NCI-H748 (cell line): ENCODE measurements at regions not wholly inside any gene's neighbourhood (a gene's known extent, or its start where the extent isn't known, plus 50 kb on each side); places are given as distances from the start of the nearest gene placed in this dataset.
A peak's percentile ranks its signal among the peaks of the same experiment; 100 is the strongest.
"Not testable (repeated sequence)": the region's sequence is repeated elsewhere in the genome, so short reads cannot be mapped to it uniquely, and the experiment has no call there.

Experiments
- DNase-seq: peaks from one replicate; lab custom pipeline; 2025; ENCODE audit not compliant: unreplicated experiment; lab: John Stamatoyannopoulos, UW

DNA sequence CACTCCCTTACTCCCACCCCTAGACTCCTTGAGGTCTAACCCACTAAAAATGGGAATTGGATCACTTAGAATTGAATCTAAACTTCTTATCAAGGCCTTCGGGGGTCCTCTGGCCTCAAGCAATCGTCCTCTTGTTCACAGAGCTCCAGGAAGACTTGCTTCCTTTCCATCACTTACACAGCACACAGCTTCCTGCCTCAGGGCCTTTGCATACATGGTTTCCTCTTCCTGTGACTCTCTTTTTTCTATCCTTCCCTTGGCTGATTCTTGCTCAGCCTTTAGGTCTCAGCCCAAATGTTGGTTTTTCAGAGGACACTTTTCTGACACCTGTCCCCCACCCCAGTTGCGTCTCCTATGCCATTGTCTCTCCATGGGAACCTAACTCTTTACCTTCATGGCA is 50.0 kb upstream of the ALDH1B1 start:
- no peak for DNase-seq

DNA sequence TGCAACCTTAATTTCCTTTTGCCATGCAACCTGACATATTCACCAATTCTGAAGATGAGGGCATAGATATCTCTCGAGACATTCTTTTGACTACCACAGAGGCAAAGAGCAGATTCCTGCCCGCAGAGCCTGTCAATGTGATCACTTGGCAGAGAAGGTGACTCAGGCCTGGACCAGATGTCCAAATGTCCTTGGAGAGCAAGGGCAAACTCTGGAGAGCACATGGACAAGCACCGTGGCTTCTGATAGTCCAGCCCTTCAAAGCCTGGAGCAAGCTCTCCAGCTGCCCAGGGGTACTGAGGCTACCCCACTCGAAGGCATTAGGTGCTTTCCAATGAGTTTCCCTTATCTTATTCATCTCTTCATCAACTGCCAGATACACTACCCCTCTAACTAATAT is 50.4 kb upstream of the ALDH1B1 start:
- no peak for DNase-seq

- DNase-seq: no peak
These were observed 53.0 kb upstream of the ALDH1B1 start for GRCh38 chr9:38339496-38339895.

- DNase-seq: no peak
These were observed 53.4 kb upstream of the ALDH1B1 start for GRCh38 chr9:38339087-38339486.

DNA sequence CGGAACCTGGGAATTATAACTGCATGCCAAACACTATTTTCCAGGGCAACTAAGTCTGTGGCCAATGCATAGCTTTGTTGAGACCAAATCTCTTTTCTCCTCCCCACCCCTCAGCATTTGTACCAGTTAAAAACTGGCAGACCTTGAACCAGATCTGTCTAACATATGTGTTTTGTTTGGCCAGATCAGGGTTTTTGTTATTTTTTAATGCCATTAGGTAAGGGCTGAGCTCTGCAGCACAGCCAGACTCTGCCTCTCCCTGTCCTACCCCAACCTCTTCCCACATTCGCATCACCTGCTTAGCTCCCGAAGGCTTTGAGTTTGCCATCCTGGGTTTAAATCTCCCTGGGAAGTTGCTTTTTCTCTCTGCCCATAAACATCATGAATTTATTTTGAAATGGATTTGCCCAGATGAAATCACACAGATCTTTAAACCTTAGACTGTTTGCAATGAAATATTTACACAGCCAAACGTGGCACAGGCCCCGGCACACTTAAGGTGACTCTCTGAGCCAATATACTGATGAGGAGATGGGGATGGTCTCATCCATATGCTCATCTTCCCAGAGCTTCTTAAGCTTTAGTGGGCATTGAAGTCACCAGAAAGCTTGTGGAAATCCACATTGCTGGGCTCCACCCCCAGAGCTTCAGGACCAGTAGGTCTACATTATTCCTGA is 54.0 kb upstream of the ALDH1B1 start:
- no peak for DNase-seq

GRCh38 chr9:38337706-38338264 is 54.7 kb upstream of the ALDH1B1 start:
- DNase-seq: no peak

- no peak for DNase-seq
These were observed 55.3 kb upstream of the ALDH1B1 start for GRCh38 chr9:38337181-38337580.

DNA sequence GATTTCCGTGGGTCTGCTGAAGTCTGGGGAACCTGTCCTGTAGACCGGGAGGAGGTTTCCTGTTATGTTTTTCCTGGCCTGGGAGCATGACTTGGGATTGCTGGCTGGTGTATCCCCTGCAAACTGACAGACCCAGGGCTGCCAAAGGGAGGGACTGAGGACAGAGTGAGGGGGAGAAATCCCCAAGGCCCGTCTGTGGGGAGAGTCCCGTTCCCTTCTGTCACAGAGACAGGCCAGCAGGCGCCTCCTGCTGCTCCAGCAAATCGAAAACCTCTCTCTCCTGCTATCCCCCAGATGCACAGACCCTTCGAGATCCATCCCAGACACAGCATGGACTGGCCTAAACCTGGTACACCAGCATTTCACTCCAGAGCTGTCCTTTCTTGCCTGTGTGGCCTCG is 56.2 kb upstream of the ALDH1B1 start:
- DNase-seq: no peak

- DNase-seq: peak; percentile 52
These were observed 56.8 kb upstream of the ALDH1B1 start for GRCh38 chr9:38335686-38336085.

GRCh38 chr9:38334234-38334633 is 58.3 kb upstream of the ALDH1B1 start:
- peak; percentile 26 for DNase-seq

DNA sequence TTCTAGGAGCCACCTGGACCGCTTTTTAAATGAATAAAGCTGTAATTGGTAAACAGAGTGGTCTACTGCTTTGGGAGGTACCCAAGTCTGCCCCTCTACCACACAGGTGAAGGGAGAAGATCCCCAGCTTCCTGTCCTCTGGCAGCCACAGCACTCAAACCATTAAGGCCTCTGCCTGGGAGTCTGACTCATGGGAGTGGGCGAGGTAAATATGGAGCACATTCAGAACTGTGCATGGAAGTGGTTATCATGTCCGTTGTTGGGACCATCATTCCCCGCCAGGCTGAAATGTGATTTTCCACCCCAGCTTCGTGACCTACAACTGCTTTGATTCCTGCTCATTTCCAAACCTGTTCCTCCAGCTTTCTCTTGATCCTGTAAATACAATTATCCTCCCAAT is 59.5 kb upstream of the ALDH1B1 start:
- DNase-seq: peak; percentile 59

DNA sequence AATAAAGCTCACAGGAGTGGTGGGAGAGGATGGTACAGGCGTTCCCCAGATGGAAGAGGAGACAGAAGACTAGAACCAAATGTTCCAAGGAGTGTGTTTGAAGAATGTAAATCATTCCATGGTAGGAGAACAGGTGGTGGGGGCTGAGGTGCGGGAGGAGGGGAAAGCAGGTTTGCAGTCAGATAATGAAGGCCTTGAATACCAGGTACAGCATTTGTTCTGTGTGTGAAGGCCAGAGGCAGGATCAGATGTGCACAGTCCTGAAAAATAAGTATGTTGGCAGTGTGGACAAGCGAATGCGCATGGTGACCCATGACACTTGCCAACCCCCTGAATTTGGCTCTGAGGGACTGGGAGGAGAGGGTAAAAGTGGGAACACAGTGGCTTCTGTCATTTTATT is 59.9 kb upstream of the ALDH1B1 start:
- no peak for DNase-seq

DNA sequence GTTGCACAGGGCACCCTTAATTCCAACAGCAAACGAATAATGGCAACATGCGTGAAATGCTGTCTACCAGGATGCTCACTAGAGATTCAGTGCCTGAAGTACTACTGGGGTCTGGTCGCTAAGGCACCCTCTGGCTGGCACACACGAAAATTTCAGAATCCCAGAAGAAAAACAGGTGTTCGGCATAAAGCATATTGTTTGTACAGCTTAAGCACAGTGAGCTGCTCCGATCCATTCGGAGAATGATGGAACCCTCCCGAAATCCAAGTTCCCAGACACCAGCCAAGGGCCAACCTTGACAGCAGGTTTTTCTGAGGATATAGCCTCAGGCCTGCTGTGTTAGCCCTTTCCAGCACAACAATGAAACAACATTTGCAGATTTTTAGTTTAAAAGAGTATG is 61.4 kb upstream of the ALDH1B1 start:
- no peak for DNase-seq

DNA sequence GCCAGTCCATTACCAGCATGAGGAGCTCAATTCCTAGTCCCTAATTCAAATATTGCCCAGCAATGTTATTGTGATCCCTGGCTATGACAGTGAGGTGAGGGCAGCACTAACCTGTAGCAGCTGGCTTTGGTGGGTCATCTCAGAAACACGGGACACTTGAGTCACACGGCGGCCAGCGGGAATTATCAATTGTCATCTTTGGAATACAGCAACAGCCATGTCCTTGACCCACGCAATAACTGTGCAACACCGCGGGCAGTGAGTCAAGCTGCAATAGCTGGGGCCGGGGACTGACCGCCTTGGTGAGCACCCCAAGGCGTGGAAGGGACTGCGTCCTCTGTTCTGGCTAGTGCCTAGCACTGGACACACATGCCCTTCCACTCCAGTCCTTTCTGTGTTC is 62.5 kb upstream of the ALDH1B1 start:
- no peak for DNase-seq

DNA sequence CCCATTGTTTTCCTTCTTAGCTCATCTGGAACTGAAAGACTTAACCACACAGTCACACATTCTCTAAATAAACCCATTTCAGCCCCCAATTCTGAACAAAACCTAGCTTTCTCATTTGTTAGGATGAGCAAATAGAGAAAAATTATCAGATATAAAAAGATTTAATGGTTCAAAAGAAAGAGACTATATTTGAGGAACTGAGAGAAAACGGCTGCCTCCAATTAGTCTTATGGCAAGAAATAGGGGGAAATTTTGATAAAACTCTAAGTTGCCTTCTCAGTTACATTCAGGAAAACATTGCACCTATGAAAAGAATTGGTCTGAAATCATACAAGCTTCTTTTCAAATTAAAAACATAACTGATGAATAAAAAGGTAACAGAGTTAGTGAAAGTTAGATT is 63.7 kb upstream of the ALDH1B1 start:
- DNase-seq: no peak

GRCh38 chr9:38326122-38326521 is 66.4 kb upstream of the ALDH1B1 start:
- DNase-seq: no peak

DNA sequence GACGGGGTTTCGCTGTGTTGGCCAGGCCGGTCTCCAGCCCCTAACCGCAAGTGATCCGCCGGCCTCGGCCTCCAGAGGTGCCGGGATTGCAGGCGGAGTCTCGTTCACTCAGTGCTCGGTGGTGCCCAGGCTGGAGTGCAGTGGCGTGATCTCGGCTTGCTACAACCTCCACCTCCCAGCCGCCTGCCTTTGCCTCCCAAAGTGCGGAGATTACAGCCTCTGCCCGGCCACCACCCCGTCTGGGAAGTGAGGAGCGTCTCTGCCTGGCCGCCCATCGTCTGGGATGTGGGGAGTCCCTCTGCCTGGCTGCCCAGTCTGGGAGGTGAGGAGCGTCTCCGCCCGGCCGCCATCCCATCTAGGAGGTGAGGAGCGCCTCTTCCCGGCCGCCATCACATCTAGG is 68.3 kb upstream of the ALDH1B1 start:
- not testable (repeated sequence) for DNase-seq

DNA sequence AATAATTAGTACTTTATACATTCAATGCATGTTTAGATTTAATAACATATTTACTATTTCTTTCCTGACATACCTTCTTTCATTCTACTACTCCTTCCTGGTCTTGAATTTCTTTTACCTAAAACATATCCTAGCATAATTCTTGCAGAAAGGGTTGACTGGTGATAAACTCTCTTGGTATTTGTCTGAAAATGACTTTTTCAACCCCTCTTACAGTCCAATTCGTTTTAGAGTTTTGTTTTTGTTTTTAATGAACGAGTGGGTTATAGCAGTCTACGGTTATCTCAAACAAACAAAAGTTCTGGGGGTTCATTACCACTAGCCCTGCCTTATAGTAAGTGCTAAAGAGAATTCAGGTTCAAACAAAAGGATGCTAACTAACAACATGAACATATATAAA is 69.6 kb upstream of the ALDH1B1 start:
- DNase-seq: no peak

- DNase-seq: no peak
These were observed 72.9 kb upstream of the ALDH1B1 start for GRCh38 chr9:38319496-38320173.

- no peak for DNase-seq
These were observed 73.6 kb upstream of the ALDH1B1 start for GRCh38 chr9:38318759-38319495.

DNA sequence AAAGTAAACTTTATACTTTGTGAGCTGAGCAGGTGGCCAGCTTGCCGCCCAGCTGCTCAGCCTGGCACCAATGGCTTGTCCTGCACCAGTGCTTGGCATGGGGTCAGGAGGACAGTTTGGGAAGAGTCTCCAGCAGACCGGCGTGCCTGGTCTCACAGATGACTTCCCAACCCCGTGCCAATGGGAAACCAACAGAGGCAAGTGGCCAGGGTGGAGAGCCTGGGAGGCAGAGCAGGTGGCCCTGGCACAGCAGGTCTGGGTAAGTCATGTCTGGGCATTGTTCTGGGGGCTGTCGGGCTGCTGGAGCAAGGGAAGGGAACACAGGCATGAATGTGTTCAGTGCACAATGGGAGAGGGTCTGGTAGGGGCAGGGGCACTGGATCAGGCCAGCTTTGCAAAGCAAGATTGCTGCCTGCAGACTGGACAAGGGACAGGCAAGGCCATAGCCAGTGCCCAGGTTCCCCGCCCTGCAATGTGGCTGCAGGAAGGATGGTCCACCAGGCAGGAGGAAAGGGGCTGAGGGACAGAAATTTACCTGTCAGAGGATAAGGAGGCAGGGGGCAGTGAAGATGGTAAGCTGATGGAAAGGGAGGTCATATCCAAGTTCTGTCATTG is 76.2 kb upstream of the ALDH1B1 start:
- DNase-seq: no peak
